Thymus (tissue), 11 donors: ENCODE measurements at regions not wholly inside any gene's neighbourhood (a gene's known extent, or its start where the extent isn't known, plus 50 kb on each side); places are given as distances from the start of the nearest gene placed in this dataset.

ENCODE experiments used
- DNase-seq, 9 donors: peaks; one replicate each; pipeline ENCODE4 v3.0.0-alpha.2; 2013; ENCODE audit warnings: low spot score in 9 of 9, low read depth in 6 of 9, missing footprints in 1 of 9
- H3K27ac ChIP-seq, 2 donors: one replicate each; pipeline ENCODE4 v1.5.1; 2013; ENCODE audit warnings: control low read depth in 1 of 2, low read depth in 1 of 2, low read length in 1 of 2, mild to moderate bottlenecking in 1 of 2, moderate library complexity in 1 of 2
- H3K27me3 ChIP-seq, 2 donors: one replicate each; pipeline ENCODE4 v1.5.1; 2013; ENCODE audit warnings: low read length in 1 of 2; ENCODE audit not compliant: control insufficient read depth in 2 of 2, insufficient read depth in 1 of 2
- H3K36me3 ChIP-seq, 2 donors: one replicate each; pipeline ENCODE4 v1.5.1; 2013; ENCODE audit warnings: low read length in 1 of 2, mild to moderate bottlenecking in 1 of 2, moderate library complexity in 1 of 2; ENCODE audit not compliant: control insufficient read depth in 2 of 2, insufficient read depth in 2 of 2
- H3K4me1 ChIP-seq, 2 donors: one replicate each; pipeline ENCODE4 v1.5.1; 2013; ENCODE audit warnings: low read length in 2 of 2; ENCODE audit not compliant: control insufficient read depth in 2 of 2, insufficient read depth in 2 of 2
- H3K4me3 ChIP-seq, 2 donors: one replicate each; pipeline ENCODE4 v1.5.1; 2013; ENCODE audit warnings: low read length in 2 of 2, control low read depth in 1 of 2, mild to moderate bottlenecking in 1 of 2
- H3K9me3 ChIP-seq, 2 donors: one replicate each; pipeline ENCODE4 v1.5.1; 2013; ENCODE audit warnings: low read length in 1 of 2, mild to moderate bottlenecking in 1 of 2; ENCODE audit not compliant: control insufficient read depth in 2 of 2, insufficient read depth in 1 of 2
- WGBS: extraction: QIAGEN DNeasy Blood & Tissue Kit; methylation state at CpG from one replicate; pipeline ENCODE4 v1.1.7; 2013; 5-methylcytosine and 5-hydroxymethylcytosine counted together
- donor health status: healthy.

GRCh38 chr2:176405477-176405876 is 136.2 kb downstream of the MTX2 start:
- Histone ChIP-seq H3K36me3 (no peaks in the 10 kb centered on the region), H3K4me3 (no peak overlapping the region), H3K9me3 (no peaks in the 10 kb centered on the region), H3K27me3 (no peaks in the 10 kb centered on the region), H3K27ac (no peak overlapping the region), H3K4me1 (no peaks in the 10 kb centered on the region)
- WGBS: 91% methylated on average over 4 of the region's 4 CpGs
- no peak for DNase-seq

GRCh38 chr2:176407706-176408105 is 138.5 kb downstream of the MTX2 start:
- Histone ChIP-seq H3K9me3 (no peaks in the 10 kb centered on the region), H3K4me1 (no peaks in the 10 kb centered on the region), H3K36me3 (no peaks in the 10 kb centered on the region), H3K4me3 (no peak overlapping the region), H3K27ac (no peak overlapping the region), H3K27me3 (no peaks in the 10 kb centered on the region)
- no peak for DNase-seq

GRCh38 chr2:176409671-176410070 is 140.4 kb downstream of the MTX2 start:
- Histone ChIP-seq H3K27me3 (no peaks in the 10 kb centered on the region), H3K9me3 (no peaks in the 10 kb centered on the region), H3K27ac (no peak overlapping the region), H3K4me1 (no peaks in the 10 kb centered on the region), H3K4me3 (no peak overlapping the region), H3K36me3 (no peaks in the 10 kb centered on the region)
- 95% methylated on average over 2 of the region's 2 CpGs for WGBS
- DNase-seq: no peak

- H3K36me3 ChIP-seq: no peaks in the 10 kb centered on the region
- DNase-seq: no peak
- H3K9me3 ChIP-seq: no peaks in the 10 kb centered on the region
- H3K4me1 ChIP-seq: peaks cover 0 to 5% of the 10 kb centered on the region in 2 donors
- H3K27ac ChIP-seq: no peak overlapping the region
- no peaks in the 10 kb centered on the region for H3K27me3 ChIP-seq
- no peak overlapping the region for H3K4me3 ChIP-seq
Measured at GRCh38 chr2:176412136-176412535, 142.9 kb downstream of the MTX2 start.

DNA sequence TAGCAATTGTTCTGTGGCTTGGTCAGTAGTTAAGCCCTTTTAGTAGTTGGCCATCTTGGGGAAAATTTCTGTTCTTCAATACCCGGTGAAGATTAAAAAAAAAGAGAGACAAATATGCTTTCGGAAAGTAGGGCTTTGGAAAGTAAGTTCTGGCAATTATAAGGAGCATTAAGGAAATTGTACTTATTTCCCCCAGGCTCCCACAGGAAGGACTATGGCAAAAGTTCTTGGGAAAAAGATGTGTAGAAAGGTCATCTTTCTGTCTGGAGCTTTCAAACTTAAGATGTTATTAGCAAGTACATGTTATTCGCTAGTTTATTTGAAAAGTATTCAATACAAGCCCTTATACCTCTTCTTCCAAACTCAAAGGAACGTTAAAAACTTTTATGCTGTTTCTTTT is 144.5 kb downstream of the MTX2 start:
- H3K27ac ChIP-seq: no peak overlapping the region
- no peaks in the 10 kb centered on the region for H3K27me3 ChIP-seq
- no peaks in the 10 kb centered on the region for H3K36me3 ChIP-seq
- H3K4me3 ChIP-seq: no peak overlapping the region
- DNase-seq: no peak
- no peaks in the 10 kb centered on the region for H3K9me3 ChIP-seq
- 95% methylated on average over 4 of the region's 4 CpGs for WGBS
- peaks cover 0 to 5% of the 10 kb centered on the region in 2 donors for H3K4me1 ChIP-seq

DNA sequence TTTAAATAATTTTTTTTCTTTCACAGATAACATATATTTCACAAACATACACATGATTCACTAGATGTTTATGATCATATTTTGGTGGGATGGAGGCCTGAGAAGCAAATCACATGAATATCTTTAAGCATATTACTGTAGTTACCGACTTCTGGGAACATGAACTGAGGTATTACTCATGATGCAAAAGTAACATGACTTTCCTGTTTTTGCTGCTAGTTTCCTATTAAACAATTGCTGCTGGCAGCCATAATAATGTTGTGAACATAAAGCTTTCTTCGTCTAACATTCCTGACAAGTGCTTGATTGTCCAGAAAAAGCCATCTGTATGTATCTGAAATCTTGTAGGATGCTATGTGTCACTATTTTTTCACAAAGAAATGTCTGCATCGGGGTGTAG is 145.4 kb downstream of the MTX2 start:
- H3K27ac ChIP-seq: no peak overlapping the region
- 94% methylated on average over 3 of the region's 3 CpGs for WGBS
- no peaks in the 10 kb centered on the region for H3K27me3 ChIP-seq
- peaks cover 0 to 5% of the 10 kb centered on the region in 2 donors for H3K4me1 ChIP-seq
- no peak overlapping the region for H3K4me3 ChIP-seq
- no peaks in the 10 kb centered on the region for H3K36me3 ChIP-seq
- no peak for DNase-seq
- H3K9me3 ChIP-seq: no peaks in the 10 kb centered on the region

DNA sequence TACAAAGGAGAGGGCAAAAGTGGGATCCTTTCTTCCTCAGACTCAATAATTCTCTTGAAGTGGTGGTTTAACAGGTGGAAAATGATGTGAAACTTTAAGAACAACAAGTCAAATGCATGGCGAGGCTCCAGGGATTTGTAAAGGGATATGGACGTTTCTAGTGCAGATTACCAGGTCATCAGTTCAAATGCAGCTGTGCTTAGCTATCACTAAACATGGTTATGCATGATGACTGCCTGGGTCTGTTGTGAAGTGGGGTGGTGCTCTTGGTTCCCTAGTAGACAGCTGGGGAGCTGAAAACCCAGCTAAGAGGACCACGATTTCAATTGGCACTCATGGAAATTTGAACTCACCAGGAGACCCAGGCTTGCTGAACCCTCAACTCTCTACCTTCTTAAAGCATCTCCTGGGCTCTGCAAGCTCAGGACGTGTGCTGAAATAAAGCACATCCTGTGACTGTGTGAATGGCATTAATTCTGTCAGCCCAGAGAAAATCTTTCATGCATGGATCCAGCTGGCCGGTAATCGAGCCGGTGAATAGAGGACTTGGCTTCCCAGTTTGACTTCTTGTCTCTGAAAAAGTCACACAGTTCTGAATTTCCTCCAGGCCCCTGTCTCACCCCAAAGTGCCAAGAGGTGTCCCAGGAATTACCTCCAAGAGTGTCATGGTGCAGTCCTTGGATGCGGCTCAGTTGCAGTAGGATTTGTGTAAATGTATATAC is 146.1 kb downstream of the MTX2 start:
- Histone ChIP-seq H3K4me3 (no peak overlapping the region), H3K27ac (no peak overlapping the region), H3K27me3 (no peaks in the 10 kb centered on the region), H3K4me1 (peaks cover 0 to 5% of the 10 kb centered on the region in 2 donors), H3K9me3 (no peaks in the 10 kb centered on the region), H3K36me3 (no peaks in the 10 kb centered on the region)
- DNase-seq: no peak
- 90% methylated on average over 8 of the region's 8 CpGs for WGBS

DNA sequence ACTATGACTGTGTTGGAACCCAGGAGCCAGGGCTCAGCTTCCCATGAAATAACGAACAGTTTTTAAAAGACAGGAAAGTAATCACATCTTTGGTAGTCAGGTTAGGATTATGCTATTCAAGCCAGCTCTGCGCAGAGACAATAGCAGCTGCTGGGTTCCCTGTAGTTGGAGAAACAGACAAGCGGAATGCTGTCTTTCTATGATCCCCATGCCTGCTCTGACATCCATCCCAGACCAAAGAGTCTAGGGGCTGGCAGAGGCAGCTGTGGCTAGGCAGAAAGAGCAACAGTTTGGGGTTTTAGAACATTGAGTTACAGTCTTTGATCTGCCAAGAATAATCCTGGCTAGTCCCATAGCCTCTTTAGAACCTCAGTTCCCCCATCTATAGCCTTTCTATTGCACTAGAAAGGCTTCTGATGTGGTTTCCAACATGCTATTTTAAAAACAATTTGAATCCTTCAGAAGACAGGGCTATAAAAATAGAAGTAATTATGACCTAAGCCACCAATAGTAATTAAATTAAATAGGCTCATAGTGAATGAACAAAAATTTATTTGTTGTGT is 146.8 kb downstream of the MTX2 start:
- no peaks in the 10 kb centered on the region for H3K27me3 ChIP-seq
- H3K36me3 ChIP-seq: no peaks in the 10 kb centered on the region
- peak in 1 of 9 donors; percentile 25 for DNase-seq
- H3K27ac ChIP-seq: no peak overlapping the region
- 94% methylated on average over 3 of the region's 3 CpGs for WGBS
- H3K4me1 ChIP-seq: peaks cover 0 to 5% of the 10 kb centered on the region in 2 donors
- H3K9me3 ChIP-seq: no peaks in the 10 kb centered on the region
- H3K4me3 ChIP-seq: no peak overlapping the region

- H3K27me3 ChIP-seq: no peaks in the 10 kb centered on the region
- no peak overlapping the region for H3K4me3 ChIP-seq
- H3K9me3 ChIP-seq: no peaks in the 10 kb centered on the region
- no peak for DNase-seq
- H3K27ac ChIP-seq: no peak overlapping the region
- 96% methylated on average over 6 of the region's 6 CpGs for WGBS
- peaks cover 0 to 5% of the 10 kb centered on the region in 2 donors for H3K4me1 ChIP-seq
- no peaks in the 10 kb centered on the region for H3K36me3 ChIP-seq
Measured at GRCh38 chr2:176418768-176419167, 149.5 kb downstream of the MTX2 start.
